Choroid plexus epithelial cell (primary cell): ENCODE measurements at regions not wholly inside any gene's neighbourhood (a gene's known extent, or its start where the extent isn't known, plus 50 kb on each side); places are given as distances from the start of the nearest gene placed in this dataset.

ENCODE experiments used
- DNase-seq: peaks from one replicate; pipeline ENCODE4 v3.0.0-alpha.2; 2010; ENCODE audit warnings: low read depth
- H3K4me3 ChIP-seq: 2 replicates; pipeline ENCODE4 v1.5.1; 2011; ENCODE audit warnings: low read depth, mild to moderate bottlenecking, control low read depth, low read length, moderate library complexity
- TF ChIP-seq, protein P1 (sequence below): conservative IDR thresholded peaks from 2 replicates; pipeline ENCODE4 v1.5.1; 2011; ENCODE audit warnings: low read depth, mild to moderate bottlenecking, control low read depth, inconsistent platforms, low read length, moderate library complexity

DNA sequence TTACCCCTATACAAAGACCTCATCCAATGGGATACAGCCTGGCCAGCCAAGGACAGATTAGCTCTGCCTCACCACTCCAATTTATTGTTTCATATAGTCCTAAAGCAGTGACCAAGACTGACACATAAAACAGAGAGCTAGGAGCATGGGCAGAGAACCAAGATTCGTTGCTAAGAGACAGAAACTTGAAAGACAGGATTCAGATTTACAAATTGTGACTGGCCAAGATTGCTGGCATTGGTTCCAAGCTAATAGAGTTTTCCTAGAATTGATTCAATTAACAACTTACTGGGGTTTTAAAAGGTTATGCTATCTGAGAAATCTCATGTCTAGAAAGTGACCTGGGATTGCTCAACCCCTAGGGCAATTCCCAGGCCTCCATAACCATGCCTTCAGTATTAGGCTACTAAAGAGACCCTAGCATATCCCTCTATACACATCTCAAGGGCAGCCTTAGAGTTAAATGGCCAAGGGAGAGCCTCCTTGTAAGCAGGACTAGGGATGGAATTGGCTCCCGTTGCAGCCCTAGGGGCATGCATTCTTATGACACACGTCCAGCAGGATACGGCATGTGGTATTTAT lies 75.6 kb downstream of the ICOS start:
- H3K4me3 ChIP-seq = no peak overlapping the region
- TF ChIP-seq, protein P1, sequence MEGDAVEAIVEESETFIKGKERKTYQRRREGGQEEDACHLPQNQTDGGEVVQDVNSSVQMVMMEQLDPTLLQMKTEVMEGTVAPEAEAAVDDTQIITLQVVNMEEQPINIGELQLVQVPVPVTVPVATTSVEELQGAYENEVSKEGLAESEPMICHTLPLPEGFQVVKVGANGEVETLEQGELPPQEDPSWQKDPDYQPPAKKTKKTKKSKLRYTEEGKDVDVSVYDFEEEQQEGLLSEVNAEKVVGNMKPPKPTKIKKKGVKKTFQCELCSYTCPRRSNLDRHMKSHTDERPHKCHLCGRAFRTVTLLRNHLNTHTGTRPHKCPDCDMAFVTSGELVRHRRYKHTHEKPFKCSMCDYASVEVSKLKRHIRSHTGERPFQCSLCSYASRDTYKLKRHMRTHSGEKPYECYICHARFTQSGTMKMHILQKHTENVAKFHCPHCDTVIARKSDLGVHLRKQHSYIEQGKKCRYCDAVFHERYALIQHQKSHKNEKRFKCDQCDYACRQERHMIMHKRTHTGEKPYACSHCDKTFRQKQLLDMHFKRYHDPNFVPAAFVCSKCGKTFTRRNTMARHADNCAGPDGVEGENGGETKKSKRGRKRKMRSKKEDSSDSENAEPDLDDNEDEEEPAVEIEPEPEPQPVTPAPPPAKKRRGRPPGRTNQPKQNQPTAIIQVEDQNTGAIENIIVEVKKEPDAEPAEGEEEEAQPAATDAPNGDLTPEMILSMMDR = no peak
- DNase-seq = no peak

GRCh38 chr2:204015118-204015843 lies 78.7 kb downstream of the ICOS start:
- TF ChIP-seq, protein P1 = no peak
- no peak for DNase-seq
- H3K4me3 ChIP-seq = no peak overlapping the region

GRCh38 chr2:204018717-204019116 lies 82.2 kb downstream of the ICOS start:
- DNase-seq = no peak
- no peak overlapping the region for H3K4me3 ChIP-seq
- TF ChIP-seq, protein P1 = no peak

GRCh38 chr2:204019572-204020501 lies 83.3 kb downstream of the ICOS start:
- H3K4me3 ChIP-seq = no peak overlapping the region
- TF ChIP-seq, protein P1 = no peak
- peak; percentile 20 for DNase-seq

- TF ChIP-seq, protein P1 = no peak
- no peak overlapping the region for H3K4me3 ChIP-seq
- DNase-seq = peak; percentile 34
Measured at GRCh38 chr2:204021290-204022081, 84.9 kb downstream of the ICOS start.

DNA sequence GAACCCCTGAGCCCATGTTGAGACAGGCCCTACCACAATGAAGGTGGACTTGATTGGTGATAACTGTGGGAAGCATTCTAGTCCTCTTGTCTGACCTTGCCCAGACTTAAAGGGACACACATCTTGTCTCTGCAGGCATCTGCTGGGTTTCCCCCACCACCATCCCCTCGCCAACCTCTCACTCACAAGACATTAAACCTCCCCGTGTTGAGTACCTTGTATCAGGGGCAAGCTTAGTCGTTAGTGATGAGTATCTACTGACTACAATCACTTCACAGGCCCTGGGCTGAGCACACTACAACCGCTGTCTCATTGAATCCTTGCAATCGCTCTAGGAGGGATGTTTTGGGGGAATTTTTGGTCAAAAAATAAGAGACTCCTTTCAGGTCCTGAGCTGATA lies 86.0 kb downstream of the ICOS start:
- no peak overlapping the region for H3K4me3 ChIP-seq
- TF ChIP-seq, protein P1 = no peak
- DNase-seq = no peak
